Sigmoid colon (tissue), 6 donors: ENCODE measurements at regions not wholly inside any gene's neighbourhood (a gene's known extent, or its start where the extent isn't known, plus 50 kb on each side); places are given as distances from the start of the nearest gene placed in this dataset.

Experiments
- DNase-seq: peaks from one replicate; pipeline ENCODE4 v3.0.0-alpha.2; 2019
- H3K27ac ChIP-seq, 4 donors: fragments of 200-600 bp; sonication (generic); one replicate each; pipeline ENCODE4 v1.5.1; 2016 to 2019; ENCODE audit warnings: mild to moderate bottlenecking in 1 of 4
- H3K27me3 ChIP-seq, 3 donors: fragments of 200-600 bp; sonication (generic); one replicate each; pipeline ENCODE4 v1.5.1; 2019; ENCODE audit warnings: mild to moderate bottlenecking in 1 of 3
- H3K36me3 ChIP-seq, 4 donors: fragments of 200-600 bp; sonication (generic); one replicate each; pipeline ENCODE4 v1.5.1; 2016 to 2019
- H3K4me1 ChIP-seq, 4 donors: fragments of 200-600 bp; sonication (generic); one replicate each; pipeline ENCODE4 v1.5.1; 2017 to 2019
- H3K4me3 ChIP-seq, 4 donors: fragments of 200-600 bp; sonication (generic); one replicate each; pipeline ENCODE4 v1.5.1; 2017 to 2019; ENCODE audit warnings: mild to moderate bottlenecking in 2 of 4, moderate library complexity in 1 of 4
- H3K9me3 ChIP-seq, 4 donors: fragments of 200-600 bp in 3 of 4; sonication (generic) in 3 of 4; one replicate each; pipeline versions ENCODE4 v1.5.1 to v1.6.1; 2013 to 2019
- EP300 ChIP-seq, 4 donors: sonication (generic); formaldehyde crosslinking; IDR thresholded peaks; one replicate each; pipeline ENCODE4 v1.6.1; 2017; ENCODE audit warnings: antibody characterized with exemption in 4 of 4
- POLR2A ChIP-seq, 2 donors: fragments of 450-650 bp; IDR thresholded peaks; one replicate each; pipeline ENCODE4 v1.6.1; 2016; ENCODE audit warnings: antibody characterized with exemption in 2 of 2, mild to moderate bottlenecking in 2 of 2, moderate library complexity in 2 of 2
- POLR2AphosphoS5 ChIP-seq, 4 donors: sonication (generic); formaldehyde crosslinking; IDR thresholded peaks; one replicate each; pipeline ENCODE4 v1.6.1; 2017; ENCODE audit warnings: antibody characterized with exemption in 4 of 4
- WGBS, 2 donors: extraction: QIAGEN DNeasy Blood & Tissue Kit; methylation state at CpG; one replicate each; pipeline ENCODE4 v1.1.7; 2013; 5-methylcytosine and 5-hydroxymethylcytosine counted together
- intact Hi-C: fragments of 100-400 bp; cut with DNase I; formaldehyde crosslinking; loops from one replicate; pipeline ENCODE4 v1.15.1; 2023
- TF ChIP-seq, protein P1 (sequence below), 4 experiments: fragments of 450-650 bp in 3 of 4; fragments of 200-600 bp in 1 of 4; IDR thresholded peaks; one replicate each; pipeline ENCODE4 v1.5.1; 2016 to 2019; ENCODE audit warnings: antibody characterized with exemption in 4 of 4, mild to moderate bottlenecking in 3 of 4, moderate library complexity in 2 of 4
- donor health status: healthy with polysubstance abuse.
- donor health status: healthy.

DNA sequence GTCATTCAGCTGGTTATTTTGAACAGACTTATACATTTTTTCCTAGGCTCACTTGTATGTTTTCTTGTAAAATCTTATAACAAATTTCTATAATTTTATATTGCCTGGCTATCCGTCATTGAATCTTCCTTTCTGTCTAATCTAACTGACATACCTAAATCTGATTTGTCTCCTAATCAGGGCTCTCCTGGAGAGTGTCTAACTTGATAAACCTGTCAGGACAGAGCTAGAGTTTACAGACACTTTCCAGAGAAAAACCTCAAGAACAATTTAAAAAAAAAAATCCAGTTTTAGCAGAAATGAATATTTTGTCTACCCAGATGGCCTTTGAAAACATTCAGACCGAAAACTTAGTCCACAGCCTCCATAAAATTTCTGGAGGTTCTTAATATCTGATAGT, 1305.8 kb downstream of the ROBO1 start:
- H3K27ac ChIP-seq = no peak overlapping the region
- WGBS, 2 donors = 31 to 85% methylated on average over 2 of the region's 2 CpGs
- no peak for DNase-seq
- no peaks in the 10 kb centered on the region for H3K36me3 ChIP-seq
- TF ChIP-seq, protein P1, sequence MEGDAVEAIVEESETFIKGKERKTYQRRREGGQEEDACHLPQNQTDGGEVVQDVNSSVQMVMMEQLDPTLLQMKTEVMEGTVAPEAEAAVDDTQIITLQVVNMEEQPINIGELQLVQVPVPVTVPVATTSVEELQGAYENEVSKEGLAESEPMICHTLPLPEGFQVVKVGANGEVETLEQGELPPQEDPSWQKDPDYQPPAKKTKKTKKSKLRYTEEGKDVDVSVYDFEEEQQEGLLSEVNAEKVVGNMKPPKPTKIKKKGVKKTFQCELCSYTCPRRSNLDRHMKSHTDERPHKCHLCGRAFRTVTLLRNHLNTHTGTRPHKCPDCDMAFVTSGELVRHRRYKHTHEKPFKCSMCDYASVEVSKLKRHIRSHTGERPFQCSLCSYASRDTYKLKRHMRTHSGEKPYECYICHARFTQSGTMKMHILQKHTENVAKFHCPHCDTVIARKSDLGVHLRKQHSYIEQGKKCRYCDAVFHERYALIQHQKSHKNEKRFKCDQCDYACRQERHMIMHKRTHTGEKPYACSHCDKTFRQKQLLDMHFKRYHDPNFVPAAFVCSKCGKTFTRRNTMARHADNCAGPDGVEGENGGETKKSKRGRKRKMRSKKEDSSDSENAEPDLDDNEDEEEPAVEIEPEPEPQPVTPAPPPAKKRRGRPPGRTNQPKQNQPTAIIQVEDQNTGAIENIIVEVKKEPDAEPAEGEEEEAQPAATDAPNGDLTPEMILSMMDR (IDR thresholded peaks at IDR 0.05) = no peak
- no peak for TF ChIP-seq POLR2AphosphoS5 (IDR thresholded peaks at IDR 0.05)
- TF ChIP-seq EP300 (IDR thresholded peaks at IDR 0.05) = no peak
- TF ChIP-seq POLR2A (IDR thresholded peaks at IDR 0.05) = no peak
- no peak overlapping the region for H3K4me3 ChIP-seq
- H3K27me3 ChIP-seq = no peaks in the 10 kb centered on the region
- H3K4me1 ChIP-seq = no peaks in the 10 kb centered on the region
- H3K9me3 ChIP-seq = peaks cover 0 to 2% (median 0%) of the 10 kb centered on the region in 4 donors
- intact Hi-C loops = no loop called here

DNA sequence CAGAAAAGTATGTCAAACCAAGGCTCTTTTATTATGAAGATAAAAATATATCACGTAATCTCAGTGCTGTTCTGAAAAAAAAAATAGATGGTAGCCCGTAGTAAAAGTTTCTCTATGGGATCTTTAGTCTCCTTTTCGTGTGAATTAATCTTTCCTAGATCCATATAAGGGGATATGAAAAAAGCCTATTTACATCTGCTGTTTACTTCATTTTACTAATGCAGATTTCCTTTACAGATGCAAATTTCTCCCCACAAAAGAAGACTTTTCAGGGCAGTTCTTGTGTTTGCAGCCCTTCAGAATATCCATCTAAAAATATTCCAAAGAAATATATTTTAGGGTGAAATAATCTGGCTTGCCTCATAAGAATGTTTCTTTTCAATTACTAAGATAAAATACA, 1291.7 kb downstream of the ROBO1 start:
- no peaks in the 10 kb centered on the region for H3K4me1 ChIP-seq
- no peaks in the 10 kb centered on the region for H3K27me3 ChIP-seq
- DNase-seq = no peak
- intact Hi-C loops = no loop called here
- H3K27ac ChIP-seq = no peak overlapping the region
- H3K9me3 ChIP-seq = no peaks in the 10 kb centered on the region
- TF ChIP-seq POLR2AphosphoS5 (IDR thresholded peaks at IDR 0.05) (no peak), POLR2A (IDR thresholded peaks at IDR 0.05) (no peak), EP300 (IDR thresholded peaks at IDR 0.05) (no peak)
- TF ChIP-seq, protein P1 (IDR thresholded peaks at IDR 0.05) = no peak
- H3K36me3 ChIP-seq = no peaks in the 10 kb centered on the region
- no peak overlapping the region for H3K4me3 ChIP-seq
- WGBS, 2 donors = 75 to 76% methylated on average over 3 of the region's 3 CpGs

DNA sequence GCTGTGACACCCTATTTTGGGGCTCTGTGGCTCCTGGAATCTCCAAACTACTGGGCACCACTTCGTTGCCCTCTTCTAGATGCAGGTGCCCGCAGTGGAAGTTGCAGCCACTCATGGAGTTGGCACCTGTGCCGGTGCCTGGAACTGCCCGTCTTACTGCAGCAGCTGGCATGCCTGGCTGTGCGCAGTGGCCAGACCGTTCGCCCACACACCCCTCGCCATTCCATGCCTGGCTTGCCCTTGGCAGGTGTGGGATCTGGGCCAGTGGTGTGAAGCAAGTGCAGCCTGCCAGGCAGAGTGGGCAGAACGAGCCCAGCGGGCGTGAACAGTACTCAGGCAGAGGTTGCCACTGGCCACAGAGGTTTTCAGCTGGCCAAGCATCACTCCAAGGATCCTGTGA, 1286.7 kb downstream of the ROBO1 start:
- no peak for DNase-seq
- Histone ChIP-seq H3K27me3 (no peaks in the 10 kb centered on the region), H3K9me3 (peaks cover 0 to 5% (median under 1%) of the 10 kb centered on the region in 4 donors), H3K4me3 (no peak overlapping the region), H3K36me3 (no peaks in the 10 kb centered on the region), H3K4me1 (no peaks in the 10 kb centered on the region), H3K27ac (no peak overlapping the region)
- intact Hi-C loops = no loop called here
- 81 to 90% methylated on average over 11 of the region's 11 CpGs for WGBS, 2 donors
- TF ChIP-seq, protein P1 (IDR thresholded peaks at IDR 0.05) = no peak
- TF ChIP-seq EP300 (IDR thresholded peaks at IDR 0.05) (no peak), POLR2A (IDR thresholded peaks at IDR 0.05) (no peak), POLR2AphosphoS5 (IDR thresholded peaks at IDR 0.05) (no peak)

DNA sequence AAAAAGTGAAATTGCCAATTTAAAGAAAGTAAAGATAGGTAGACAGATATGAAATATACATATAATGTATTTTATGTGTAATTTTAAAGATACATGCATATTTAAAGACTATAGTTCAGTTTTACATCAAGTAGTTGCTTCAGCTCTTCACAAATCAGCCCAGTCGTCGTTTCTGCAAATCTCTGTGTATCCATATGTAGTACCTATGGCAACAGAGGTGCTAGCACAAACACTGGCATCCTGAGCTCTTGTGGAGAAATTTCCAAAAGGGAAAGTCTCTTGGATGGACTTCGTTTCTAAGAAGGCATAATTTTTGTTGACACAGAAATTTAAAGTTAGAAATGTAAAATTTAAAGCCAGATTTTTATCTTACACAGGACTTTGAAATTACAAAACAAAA, 1284.7 kb downstream of the ROBO1 start:
- 33 to 49% methylated on average over 3 of the region's 3 CpGs for WGBS, 2 donors
- peaks cover 0 to 5% (median 3%) of the 10 kb centered on the region in 4 donors for H3K9me3 ChIP-seq
- H3K4me3 ChIP-seq = no peak overlapping the region
- TF ChIP-seq, protein P1 (IDR thresholded peaks at IDR 0.05) = no peak
- TF ChIP-seq POLR2A (IDR thresholded peaks at IDR 0.05) = no peak
- TF ChIP-seq POLR2AphosphoS5 (IDR thresholded peaks at IDR 0.05) = no peak
- TF ChIP-seq EP300 (IDR thresholded peaks at IDR 0.05) = no peak
- intact Hi-C loops = no loop called here
- no peaks in the 10 kb centered on the region for H3K36me3 ChIP-seq
- no peaks in the 10 kb centered on the region for H3K27me3 ChIP-seq
- no peak overlapping the region for H3K27ac ChIP-seq
- no peak for DNase-seq
- no peaks in the 10 kb centered on the region for H3K4me1 ChIP-seq

DNA sequence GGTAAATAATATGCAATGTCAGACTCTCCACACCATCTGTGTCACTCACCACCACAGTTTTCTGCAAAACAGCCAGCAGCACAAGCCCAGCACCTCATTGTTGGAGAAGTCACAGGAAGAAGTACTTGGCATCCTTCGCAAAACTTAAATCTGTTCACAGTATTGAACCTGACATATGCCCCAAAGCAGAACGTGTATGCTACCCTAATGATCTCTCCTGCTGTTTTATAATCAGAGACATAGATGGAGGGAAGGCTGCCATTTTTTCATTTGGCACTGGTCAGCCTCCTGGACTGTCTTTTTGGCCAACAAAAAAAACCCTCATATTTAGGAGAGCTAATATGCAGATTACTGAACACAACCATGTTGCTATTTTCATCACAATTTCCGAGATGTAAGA, 1272.9 kb downstream of the ROBO1 start:
- TF ChIP-seq EP300 (IDR thresholded peaks at IDR 0.05) (no peak), POLR2AphosphoS5 (IDR thresholded peaks at IDR 0.05) (no peak), POLR2A (IDR thresholded peaks at IDR 0.05) (no peak)
- TF ChIP-seq, protein P1 (IDR thresholded peaks at IDR 0.05) = no peak
- Histone ChIP-seq H3K9me3 (no peaks in the 10 kb centered on the region), H3K4me1 (peaks cover 0 to 13% (median 7%) of the 10 kb centered on the region in 4 donors), H3K4me3 (no peak overlapping the region), H3K27ac (no peak overlapping the region), H3K27me3 (no peaks in the 10 kb centered on the region), H3K36me3 (no peaks in the 10 kb centered on the region)
- DNase-seq = no peak
- WGBS, 2 donors = 80 to 87% methylated on average over 3 of the region's 3 CpGs
- intact Hi-C loops = no loop called here
